ENCODE measurements at regions not wholly inside any gene's neighbourhood (a gene's known extent, or its start where the extent isn't known, plus 50 kb on each side); places are given as distances from the start of the nearest gene placed in this dataset.

- TF ChIP-seq CTCF (IDR thresholded peaks at IDR 0.05): no peak
- no peak for TF ChIP-seq POLR2AphosphoS5 (IDR thresholded peaks at IDR 0.05; ENCODE audit: insufficient read depth in 1 of 2, low read depth in 1 of 2)
- TF ChIP-seq POLR2A (IDR thresholded peaks at IDR 0.05): no peak
- H3K9me3 ChIP-seq: no peaks in the 10 kb centered on the region
- no peak for DNase-seq (ENCODE audit: extremely low spot score in 2 of 2)
Measured at GRCh38 chr6:67300430-67301040, 1334.5 kb upstream of the ADGRB3 start.

GRCh38 chr6:67292169-67292568, 1342.9 kb upstream of the ADGRB3 start:
- Histone ChIP-seq H3K4me1 (no peaks in the 10 kb centered on the region), H3K9me3 (no peaks in the 10 kb centered on the region), H3K27me3 (no peaks in the 10 kb centered on the region), H3K36me3 (no peaks in the 10 kb centered on the region), H3K27ac (no peak overlapping the region), H3K4me3 (no peak overlapping the region)
- no peak for DNase-seq (ENCODE audit: extremely low spot score in 2 of 2)
- TF ChIP-seq POLR2A (IDR thresholded peaks at IDR 0.05) (no peak), CTCF (IDR thresholded peaks at IDR 0.05) (no peak), POLR2AphosphoS5 (IDR thresholded peaks at IDR 0.05; ENCODE audit: insufficient read depth in 1 of 2, low read depth in 1 of 2) (no peak)
- intact Hi-C loops (cut with DNase I): no loop called here

More at GRCh38 chr6:67300430-67301040, 1334.5 kb upstream of the ADGRB3 start:
- Histone ChIP-seq H3K4me3 (no peak overlapping the region), H3K27ac (no peak overlapping the region), H3K4me1 (no peaks in the 10 kb centered on the region), H3K27me3 (no peaks in the 10 kb centered on the region), H3K36me3 (no peaks in the 10 kb centered on the region)
- intact Hi-C loops (cut with DNase I): no loop called here

- intact Hi-C loops (cut with DNase I): no loop called here
- TF ChIP-seq CTCF (IDR thresholded peaks at IDR 0.05): no peak
- no peak for TF ChIP-seq POLR2A (IDR thresholded peaks at IDR 0.05)
- TF ChIP-seq POLR2AphosphoS5 (IDR thresholded peaks at IDR 0.05; ENCODE audit: insufficient read depth in 1 of 2, low read depth in 1 of 2): no peak
- Histone ChIP-seq H3K4me1 (no peaks in the 10 kb centered on the region), H3K27ac (no peak overlapping the region), H3K9me3 (no peaks in the 10 kb centered on the region), H3K27me3 (no peaks in the 10 kb centered on the region), H3K4me3 (no peak overlapping the region), H3K36me3 (no peaks in the 10 kb centered on the region)
- no peak for DNase-seq (ENCODE audit: extremely low spot score in 2 of 2)
Measured at GRCh38 chr6:67287566-67287965, 1347.5 kb upstream of the ADGRB3 start.

GRCh38 chr6:67285770-67286495, 1349.1 kb upstream of the ADGRB3 start:
- no peak overlapping the region for H3K4me3 ChIP-seq
- H3K4me1 ChIP-seq: no peaks in the 10 kb centered on the region
- no peaks in the 10 kb centered on the region for H3K9me3 ChIP-seq
- H3K27me3 ChIP-seq: no peaks in the 10 kb centered on the region
- no peaks in the 10 kb centered on the region for H3K36me3 ChIP-seq
- no peak overlapping the region for H3K27ac ChIP-seq
- DNase-seq (ENCODE audit: extremely low spot score in 2 of 2): no peak
- TF ChIP-seq CTCF (IDR thresholded peaks at IDR 0.05) (no peak), POLR2A (IDR thresholded peaks at IDR 0.05) (no peak), POLR2AphosphoS5 (IDR thresholded peaks at IDR 0.05; ENCODE audit: insufficient read depth in 1 of 2, low read depth in 1 of 2) (no peak)
- intact Hi-C loops (cut with DNase I): no loop called here

GRCh38 chr6:67277312-67277711, 1357.8 kb upstream of the ADGRB3 start:
- H3K27me3 ChIP-seq: no peaks in the 10 kb centered on the region

More at GRCh38 chr6:67277312-67277711, 1357.8 kb upstream of the ADGRB3 start:
- no peaks in the 10 kb centered on the region for H3K4me1 ChIP-seq
- TF ChIP-seq CTCF (IDR thresholded peaks at IDR 0.05) (no peak), POLR2A (IDR thresholded peaks at IDR 0.05) (no peak), POLR2AphosphoS5 (IDR thresholded peaks at IDR 0.05; ENCODE audit: insufficient read depth in 1 of 2, low read depth in 1 of 2) (no peak)
- intact Hi-C loops (cut with DNase I): no loop called here
- H3K9me3 ChIP-seq: no peaks in the 10 kb centered on the region
- no peak overlapping the region for H3K4me3 ChIP-seq
- H3K27ac ChIP-seq: no peak overlapping the region
- no peaks in the 10 kb centered on the region for H3K36me3 ChIP-seq
- no peak for DNase-seq (ENCODE audit: extremely low spot score in 2 of 2)

Measured in vagina (tissue), 2 donors.